Motor neuron (in vitro differentiated cells): ENCODE measurements at regions not wholly inside any gene's neighbourhood (a gene's known extent, or its start where the extent isn't known, plus 50 kb on each side); places are given as distances from the start of the nearest gene placed in this dataset.
"Not testable (repeated sequence)": the region's sequence is repeated elsewhere in the genome, so short reads cannot be mapped to it uniquely, and the experiment has no call there.

ENCODE experiments used
- ATAC-seq, 8 experiments: fragments of 200-7000 bp; cut with Tn5 transposase; replicated peaks in 6 of 8; 2 replicates each; pipeline ENCODE4 v1.8.0; 2021; ENCODE audit warnings: mild to moderate bottlenecking in 8 of 8, moderate library complexity in 8 of 8
- H3K27ac ChIP-seq, 2 donors: fragments of 250-450 bp; sonication (Bioruptor Pico); 2 replicates each; pipeline ENCODE4 v1.9.0; 2021; ENCODE audit warnings: antibody characterized with exemption in 2 of 2, mild to moderate bottlenecking in 2 of 2, moderate library complexity in 1 of 2
- H3K4me1 ChIP-seq, 2 donors: fragments of 250-450 bp; sonication (Bioruptor Pico); replicated peaks in 1 of 2; 2 replicates each; pipeline ENCODE4 v1.6.1; 2021; ENCODE audit warnings: antibody characterized with exemption in 2 of 2, mild to moderate bottlenecking in 2 of 2, moderate library complexity in 1 of 2
- H3K4me3 ChIP-seq, 5 donors: fragments of 250-450 bp; sonication (Bioruptor Pico); 2 replicates each; pipeline ENCODE4 v1.9.0; 2021; ENCODE audit warnings: antibody characterized with exemption in 5 of 5, mild to moderate bottlenecking in 5 of 5, moderate library complexity in 4 of 5
- WGBS, 10 experiments: fragments of 450-650 bp; shearing (Covaris generic); methylation state at CpG; one replicate each; pipeline ENCODE4 v1.0.0; 2022; 5-methylcytosine and 5-hydroxymethylcytosine counted together
- in situ Hi-C, 9 experiments: fragments of 400-800 bp; cut with MboI; loops; one replicate each; pipeline ENCODE4 v1.15.0; 2021; ENCODE audit warnings: low sequenced_read_pairs in 9 of 9, low pct_unique_long_range_greater_than_20kb in 2 of 9; ENCODE audit not compliant: unreplicated experiment in 9 of 9

GRCh38 chr3:6468589-6468988 lies 392.3 kb upstream of the GRM7 start:
- in situ Hi-C loops = no loop called here
- Histone ChIP-seq H3K4me1 (no peaks in the 10 kb centered on the region), H3K4me3 (no peak overlapping the region), H3K27ac (no peak overlapping the region)
- 10 to 95% (median 75%) methylated on average over 1 to 6 of the region's 7 CpGs; no CpG with 5 or more reads in 1 of the 10 experiments for WGBS, 10 experiments
- ATAC-seq = no peak

GRCh38 chr3:6471744-6472143 lies 389.2 kb upstream of the GRM7 start:
- in situ Hi-C loops = no loop called here
- 27 to 94% (median 74%) methylated on average over 3 to 8 of the region's 8 CpGs; no CpG with 5 or more reads in 2 of the 10 experiments for WGBS, 10 experiments

GRCh38 chr3:6490487-6491327 lies 370.2 kb upstream of the GRM7 start:
- H3K4me1 ChIP-seq, in situ Hi-C loops: not testable (repeated sequence)
- 8 to 63% (median 32%) methylated on average over 2 to 6 of the region's 34 CpGs; no CpG with 5 or more reads in 3 of the 10 experiments for WGBS, 10 experiments
- Histone ChIP-seq H3K27ac (peak overlapping the region; percentile 42 to 49), H3K4me3 (peak overlapping the region; percentile 22 to 43 (median 29))
- peak in 1 of 8 experiments; percentile 60 for ATAC-seq

More at GRCh38 chr3:6471744-6472143, 389.2 kb upstream of the GRM7 start:
- H3K4me3 ChIP-seq = no peak overlapping the region
- ATAC-seq = peak in 3 of 8 experiments; percentile 31 to 57 (median 54)
- H3K4me1 ChIP-seq = no peaks in the 10 kb centered on the region
- H3K27ac ChIP-seq = no peak overlapping the region

GRCh38 chr3:6491768-6492167 lies 369.1 kb upstream of the GRM7 start:
- in situ Hi-C loops = no loop called here
- H3K4me3 ChIP-seq = peak overlapping the region in 3 of 5 donors; percentile 28 to 43 (median 41)
- no peaks in the 10 kb centered on the region for H3K4me1 ChIP-seq
- ATAC-seq = no peak
- 0 to 88% (median 38%) methylated on average over 1 to 2 of the region's 2 CpGs; no CpG with 5 or more reads in 1 of the 10 experiments for WGBS, 10 experiments
- no peak overlapping the region for H3K27ac ChIP-seq

GRCh38 chr3:6492306-6492705 lies 368.6 kb upstream of the GRM7 start:
- Histone ChIP-seq H3K4me1 (no peaks in the 10 kb centered on the region), H3K27ac (no peak overlapping the region), H3K4me3 (peak overlapping the region in 1 of 5 donors; percentile 41)
- WGBS, 10 experiments = 0 to 82% (median 17%) methylated on average over 1 of the region's 1 CpG; no CpG with 5 or more reads in 1 of the 10 experiments
- in situ Hi-C loops = no loop called here
- ATAC-seq = no peak

GRCh38 chr3:6498944-6499343 lies 362.0 kb upstream of the GRM7 start:
- in situ Hi-C loops, H3K4me1 ChIP-seq, ATAC-seq, H3K4me3 ChIP-seq, H3K27ac ChIP-seq: not testable (repeated sequence)
- no CpG with 5 or more reads among the region's 4 CpGs for WGBS, 10 experiments

DNA sequence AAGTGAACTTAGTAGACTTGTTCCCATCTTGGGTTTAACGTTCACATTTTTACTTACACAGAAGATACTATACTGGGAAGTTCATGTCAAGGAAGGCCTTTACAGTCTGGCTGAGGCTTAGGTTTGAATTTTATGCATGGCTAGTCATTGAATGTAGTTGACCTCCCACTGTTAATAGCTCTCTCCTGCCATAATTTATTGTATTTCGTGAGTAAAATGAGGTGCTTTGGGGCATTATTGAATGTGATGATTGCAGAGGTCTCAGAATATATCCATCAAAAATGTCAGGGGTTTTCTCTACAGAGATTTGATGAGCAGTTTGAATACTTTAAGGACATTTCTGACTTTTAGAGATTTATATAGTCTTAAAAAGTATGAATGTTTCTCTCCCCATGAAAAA lies 356.6 kb upstream of the GRM7 start:
- H3K4me1 ChIP-seq = peaks cover 0 to 4% of the 10 kb centered on the region in 2 donors
- WGBS, 10 experiments = 0 to 50% (median 33%) methylated on average over 1 to 2 of the region's 2 CpGs; no CpG with 5 or more reads in 1 of the 10 experiments
- in situ Hi-C loops = no loop called here
- peak in 4 of 8 experiments; percentile 21 to 95 (median 84) for ATAC-seq
- H3K27ac ChIP-seq = no peak overlapping the region
- H3K4me3 ChIP-seq = no peak overlapping the region

- Histone ChIP-seq H3K4me1 (peaks cover 0 to 4% of the 10 kb centered on the region in 2 donors), H3K4me3 (no peak overlapping the region), H3K27ac (no peak overlapping the region)
- 0 to 100% (median 79%) methylated on average over 1 to 3 of the region's 3 CpGs; no CpG with 5 or more reads in 2 of the 10 experiments for WGBS, 10 experiments
- ATAC-seq = peak in 1 of 8 experiments; percentile 7
- in situ Hi-C loops = no loop called here
Observed at GRCh38 chr3:6504834-6505233, 356.1 kb upstream of the GRM7 start.

DNA sequence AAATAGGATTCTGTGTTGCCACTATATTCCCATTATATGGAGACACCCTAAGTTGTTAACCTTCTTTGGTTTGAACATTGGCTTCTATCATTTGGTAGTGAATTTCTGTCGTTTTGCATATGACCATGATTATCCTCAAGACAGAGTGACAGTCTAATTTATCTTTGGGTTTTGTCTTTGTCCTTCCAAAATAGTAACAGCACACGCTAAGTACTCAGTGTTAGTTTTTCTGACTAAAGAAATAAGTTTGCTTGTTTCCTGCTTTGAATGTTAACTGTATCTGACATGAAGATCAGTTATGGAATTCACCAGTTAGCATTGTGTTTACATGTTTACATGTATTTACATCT lies 352.5 kb upstream of the GRM7 start:
- Histone ChIP-seq H3K4me1 (peaks cover 4 to 7% of the 10 kb centered on the region in 2 donors), H3K4me3 (no peak overlapping the region), H3K27ac (no peak overlapping the region)
- WGBS, 10 experiments = 6 to 91% (median 45%) methylated on average over 1 to 2 of the region's 2 CpGs
- no peak for ATAC-seq
- in situ Hi-C loops = no loop called here

DNA sequence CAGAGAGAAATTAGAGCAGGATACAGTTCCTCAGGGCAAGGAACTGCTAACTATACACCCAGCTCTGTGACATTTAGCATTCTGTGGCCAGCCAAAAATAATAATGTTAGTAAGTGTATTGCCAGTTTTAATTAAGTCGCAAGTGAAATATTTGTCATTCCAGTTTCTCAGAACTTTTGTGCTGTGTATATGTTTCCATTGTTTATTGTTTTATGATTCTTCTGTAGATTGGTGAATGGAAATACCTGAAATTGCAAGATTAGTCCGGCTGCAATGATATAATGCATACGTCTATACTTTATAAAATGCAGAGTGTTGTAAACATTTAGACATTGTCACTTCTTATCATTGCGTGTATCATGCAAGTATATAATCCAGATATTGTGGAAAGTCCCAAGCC lies 351.3 kb upstream of the GRM7 start:
- Histone ChIP-seq H3K4me1 (peaks cover 1 to 7% of the 10 kb centered on the region in 2 donors), H3K27ac (no peak overlapping the region), H3K4me3 (no peak overlapping the region)
- no peak for ATAC-seq
- in situ Hi-C loops = no loop called here
- 0 to 100% (median 83%) methylated on average over 1 to 4 of the region's 4 CpGs; no CpG with 5 or more reads in 1 of the 10 experiments for whole genome bisulfite sequencing, 10 experiments

GRCh38 chr3:6510713-6511112 lies 350.2 kb upstream of the GRM7 start:
- in situ Hi-C loops = no loop called here
- ATAC-seq = no peak
- peaks cover 0 to 7% of the 10 kb centered on the region in 2 donors for H3K4me1 ChIP-seq
- no peak overlapping the region for H3K27ac ChIP-seq
- no peak overlapping the region for H3K4me3 ChIP-seq
- WGBS, 10 experiments = 0 to 100% (median 82%) methylated on average over 1 of the region's 1 CpG; no CpG with 5 or more reads in 1 of the 10 experiments

DNA sequence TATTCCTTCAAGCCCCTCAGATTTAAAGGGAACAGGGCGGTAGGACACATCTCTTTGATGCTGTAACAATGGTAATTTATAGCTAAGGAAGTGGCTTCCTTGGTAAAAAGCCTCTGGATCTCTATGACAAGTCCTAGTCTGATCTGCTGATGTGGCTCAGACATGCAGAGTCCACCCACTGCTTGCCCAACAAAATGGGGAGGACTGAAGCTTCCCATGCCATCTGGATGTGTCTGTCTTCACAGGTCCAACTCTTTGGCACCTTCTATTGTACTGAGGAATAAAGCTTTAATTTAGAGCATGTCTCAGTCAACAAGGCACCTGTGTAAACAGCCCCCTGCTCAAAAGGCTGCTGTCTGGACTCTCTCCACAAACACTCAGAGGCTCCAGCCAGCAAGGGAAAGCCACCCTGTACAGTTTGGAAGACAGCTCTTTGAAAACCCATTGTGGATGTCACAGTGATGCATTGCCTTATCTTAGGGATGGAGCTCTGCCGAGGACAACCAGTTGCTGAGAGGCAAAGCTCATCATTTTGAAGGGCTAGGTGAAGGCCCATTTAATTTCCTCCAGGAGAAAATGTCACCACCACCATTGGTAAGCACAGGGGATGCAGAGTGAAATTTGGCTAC lies 348.6 kb upstream of the GRM7 start:
- H3K4me3 ChIP-seq = no peak overlapping the region
- in situ Hi-C loops = no loop called here
- no peak overlapping the region for H3K27ac ChIP-seq
- WGBS, 10 experiments = 0 to 65% (median 25%) methylated on average over 1 to 2 of the region's 2 CpGs; no CpG with 5 or more reads in 3 of the 10 experiments
- ATAC-seq = peak in 3 of 8 experiments; percentile 55 to 65 (median 57)
- peaks cover 0 to 7% of the 10 kb centered on the region in 2 donors for H3K4me1 ChIP-seq

DNA sequence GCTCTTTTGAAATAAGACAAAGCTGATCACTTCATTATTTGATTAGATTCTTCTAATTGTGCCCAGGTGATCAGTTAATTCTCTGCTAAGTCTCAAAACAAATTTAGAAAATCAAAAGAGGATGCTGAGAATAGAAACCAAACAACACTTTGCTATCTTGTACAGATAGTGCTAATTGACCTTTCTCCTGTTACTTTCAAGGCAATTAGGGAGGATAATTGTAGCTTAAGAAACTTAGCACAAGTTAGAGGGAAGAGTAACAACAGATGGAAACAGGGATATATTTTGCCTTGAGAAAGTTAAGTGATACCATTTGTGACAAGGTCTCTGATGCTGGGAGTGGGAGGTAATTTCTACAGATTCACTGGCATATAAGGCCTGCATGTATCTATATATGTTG lies 344.8 kb upstream of the GRM7 start:
- H3K27ac ChIP-seq = no peak overlapping the region
- ATAC-seq = no peak
- peaks cover 0 to 7% of the 10 kb centered on the region in 2 donors for H3K4me1 ChIP-seq
- no peak overlapping the region for H3K4me3 ChIP-seq
- in situ Hi-C loops = no loop called here
